HG03095 (cell line): ENCODE measurements at regions not wholly inside any gene's neighbourhood (a gene's known extent, or its start where the extent isn't known, plus 50 kb on each side); places are given as distances from the start of the nearest gene placed in this dataset.

Experiments used
- ATAC-seq: cut with Tn5 transposase; IDR thresholded peaks from one replicate; pipeline ENCODE4 v1.9.1; 2021; ENCODE audit warnings: moderate library complexity; ENCODE audit not compliant: unreplicated experiment

DNA sequence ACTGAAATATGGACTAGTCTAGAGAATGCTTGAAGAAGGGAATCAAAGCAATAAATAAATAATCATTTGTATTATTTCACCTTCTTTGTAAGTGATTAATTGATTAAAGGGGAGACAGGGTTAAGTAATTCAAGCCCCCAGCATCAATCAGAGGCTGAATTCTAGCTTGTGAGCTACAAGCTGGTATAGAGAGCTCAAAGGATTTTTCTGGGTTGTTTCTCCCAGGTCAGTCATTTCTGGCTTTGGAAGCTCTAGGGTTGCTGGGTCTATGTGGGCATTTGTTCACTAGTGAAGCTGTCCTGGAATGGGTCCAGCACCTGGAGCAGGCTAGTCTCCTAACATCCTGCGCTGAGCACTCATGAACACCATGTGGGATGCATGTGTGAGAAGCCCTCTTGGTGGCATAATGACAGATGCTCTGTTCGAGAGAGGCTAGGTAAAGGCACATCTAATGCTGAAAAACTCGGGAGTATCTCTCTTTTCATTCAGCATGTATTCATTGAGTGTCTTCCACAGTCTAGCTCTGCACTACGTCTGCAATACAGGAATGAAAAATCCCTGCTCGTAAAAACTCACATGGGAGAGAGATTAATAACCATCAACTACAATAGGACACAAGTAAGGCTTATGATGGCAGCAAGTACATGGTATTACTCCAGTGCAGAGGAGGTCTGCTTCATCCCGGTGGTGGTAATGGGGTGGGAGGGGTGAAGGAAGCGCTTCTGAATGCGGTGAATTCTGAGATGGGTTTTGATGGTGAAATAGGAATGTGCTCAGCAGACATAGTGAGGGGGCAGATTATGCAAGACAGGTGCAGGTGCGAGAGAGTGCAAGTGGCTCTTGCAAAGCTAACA is 68.0 kb upstream of the NRP1 start:
- ATAC-seq, result no peak

- ATAC-seq, result no peak
Observed at GRCh38 chr10:33401300-33401699, 66.8 kb upstream of the NRP1 start.

DNA sequence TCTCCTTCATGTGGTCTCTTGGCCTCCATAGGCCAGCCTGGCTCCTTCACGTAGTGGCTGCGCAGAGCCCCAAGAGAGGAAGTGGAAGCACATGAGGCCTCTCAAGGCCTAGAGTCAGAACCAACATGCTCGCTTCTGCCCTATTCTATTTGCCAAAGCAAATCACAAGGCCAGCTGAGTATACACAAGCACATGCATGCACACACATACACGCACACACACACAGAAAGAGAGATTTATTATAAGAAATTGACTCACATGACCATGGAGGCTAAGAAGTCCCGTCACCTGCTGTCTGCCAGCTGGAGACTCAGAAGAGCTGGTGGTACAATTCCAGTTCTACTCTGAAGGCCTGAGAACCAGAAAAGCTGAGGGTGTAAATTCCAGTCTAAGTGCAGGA is 64.3 kb upstream of the NRP1 start:
- no peak for ATAC-seq

DNA sequence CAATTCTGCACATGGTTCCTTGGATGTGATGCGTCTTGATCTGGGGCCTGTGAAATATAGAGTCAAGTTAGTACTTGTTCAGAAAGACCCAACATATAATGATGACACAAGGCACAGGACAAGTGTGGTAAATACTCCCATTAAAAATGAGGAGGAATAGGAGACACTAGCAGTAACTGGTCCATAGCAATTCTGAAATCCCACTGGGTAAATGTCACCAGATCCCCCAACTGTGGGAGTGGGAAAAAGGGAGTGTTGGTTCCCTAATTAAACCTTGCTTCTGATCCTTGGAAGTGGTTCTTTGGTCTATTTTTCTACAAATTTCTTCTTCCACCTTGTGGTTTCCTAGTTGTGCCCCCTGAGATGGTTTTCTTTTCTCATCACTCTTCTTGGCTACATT is 62.5 kb upstream of the NRP1 start:
- ATAC-seq, result no peak

DNA sequence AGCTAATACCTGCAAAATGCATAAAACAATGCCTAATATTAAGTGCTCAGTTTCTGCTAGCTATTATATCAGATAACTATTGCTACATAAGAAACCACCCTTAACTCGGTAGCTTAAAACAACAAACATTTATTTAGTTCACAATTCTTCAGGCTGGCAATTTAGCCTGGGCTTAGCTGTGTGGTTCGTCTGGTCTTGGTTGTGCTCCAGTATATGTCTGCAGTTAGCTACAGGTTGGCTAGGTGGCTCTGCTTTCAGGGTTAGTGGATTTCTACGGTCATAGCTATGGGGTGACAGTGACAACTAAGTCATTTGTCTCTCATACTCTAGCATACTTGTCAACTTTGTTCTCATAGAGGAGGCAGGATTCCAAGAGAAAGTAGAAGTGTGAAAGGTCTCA is 61.8 kb upstream of the NRP1 start:
- no peak for ATAC-seq

DNA sequence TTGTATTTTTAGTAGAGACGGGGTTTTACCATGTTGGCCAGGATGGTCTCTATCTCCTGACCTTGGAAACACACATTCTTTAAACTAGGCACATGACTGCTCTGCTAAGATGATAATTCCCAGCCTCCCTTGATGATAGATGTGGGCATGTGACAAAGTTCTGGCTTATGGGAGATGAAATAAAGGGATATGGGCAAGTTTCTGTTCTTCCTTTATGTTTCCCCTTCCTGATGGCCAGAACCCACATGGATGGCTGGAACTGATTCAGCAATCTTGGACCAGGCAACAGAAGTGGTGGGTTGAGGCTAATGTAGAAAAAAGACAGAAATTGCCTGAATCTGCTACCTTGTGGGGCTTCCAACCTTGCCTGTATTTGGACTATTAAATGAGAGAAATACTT is 60.7 kb upstream of the NRP1 start:
- no peak for ATAC-seq

DNA sequence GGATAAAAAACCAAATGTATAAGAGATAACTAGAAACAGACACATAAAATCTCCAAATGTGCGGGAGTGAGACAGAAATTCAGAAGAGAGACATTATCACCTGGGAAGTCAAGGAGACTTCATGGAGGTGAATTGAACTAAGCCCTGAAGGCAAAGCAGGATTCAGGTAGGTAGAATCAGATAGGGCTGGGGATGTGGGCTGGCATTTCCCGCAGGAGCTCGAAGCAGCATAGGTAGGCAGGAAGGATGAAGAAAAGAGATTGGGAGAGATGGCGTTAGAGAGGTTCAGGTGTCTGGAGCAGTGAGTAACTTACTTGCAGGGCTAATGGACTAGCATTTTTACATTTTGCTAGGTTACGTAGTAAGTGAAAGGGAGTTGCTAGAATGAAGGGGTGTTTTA is 58.2 kb upstream of the NRP1 start:
- no peak for ATAC-seq

GRCh38 chr10:33391611-33392465 is 57.4 kb upstream of the NRP1 start:
- no peak for ATAC-seq

- ATAC-seq, result no peak
Observed at GRCh38 chr10:33390046-33390445, 55.6 kb upstream of the NRP1 start.

DNA sequence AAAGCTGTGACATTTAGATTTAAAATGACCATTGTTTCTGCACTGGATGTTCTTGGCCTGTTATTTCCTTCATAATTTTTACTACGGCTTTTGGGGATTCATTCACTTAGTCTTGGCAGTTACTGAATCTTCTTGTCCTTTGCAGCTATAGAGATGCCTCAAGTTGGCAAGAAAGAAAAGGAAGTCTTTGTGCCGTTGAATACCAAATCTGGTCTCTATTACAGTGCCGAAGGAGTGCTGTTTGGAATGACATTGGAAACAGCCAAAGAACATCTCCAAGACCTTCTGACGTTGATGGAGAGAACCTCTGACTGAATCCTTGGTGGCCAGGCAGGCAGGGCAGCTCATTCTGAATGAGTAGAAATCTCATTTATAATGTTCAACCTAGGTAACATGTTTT is 54.3 kb upstream of the NRP1 start:
- ATAC-seq, result no peak

GRCh38 chr10:33388382-33388781 is 53.9 kb upstream of the NRP1 start:
- no peak for ATAC-seq

DNA sequence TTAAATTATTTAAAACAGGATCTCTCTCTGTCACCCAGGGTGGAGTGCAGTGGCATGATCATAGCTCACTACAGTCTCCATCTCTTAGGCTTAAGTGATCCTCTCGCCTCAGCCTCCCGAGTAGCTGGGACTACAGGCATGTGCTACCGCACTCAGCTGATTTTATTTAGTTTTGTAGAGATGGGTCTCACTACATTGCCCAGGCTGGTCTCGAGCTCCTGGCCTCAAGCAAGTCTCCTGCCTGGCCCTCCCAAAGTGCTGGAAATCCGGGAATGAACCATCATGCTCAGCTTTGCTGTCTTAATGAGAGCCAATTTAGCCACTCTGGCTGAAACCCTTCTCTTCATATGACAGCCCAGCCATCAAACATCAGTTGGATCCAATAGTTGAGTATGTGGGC is 53.3 kb upstream of the NRP1 start:
- no peak for ATAC-seq

GRCh38 chr10:33386926-33387325 is 52.5 kb upstream of the NRP1 start:
- ATAC-seq, result no peak

DNA sequence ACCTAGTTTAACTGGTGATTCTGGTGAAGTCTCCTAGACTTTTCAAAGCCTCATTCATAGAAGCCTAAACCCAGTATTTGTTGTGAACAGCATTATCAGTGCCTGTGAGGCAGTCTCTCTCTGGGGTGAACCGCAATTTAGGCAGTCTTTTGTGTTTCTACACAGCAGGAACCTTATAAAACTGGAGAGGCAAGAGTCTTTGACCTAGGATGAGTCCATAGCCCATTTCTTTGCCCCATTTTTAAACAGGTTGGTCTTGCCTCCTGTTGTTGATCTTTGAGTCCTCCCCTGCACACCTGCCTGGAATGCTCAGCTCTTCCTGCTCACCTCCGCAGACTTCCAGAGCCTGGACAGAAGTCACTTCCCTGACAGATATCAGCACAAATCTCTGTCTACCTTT is 51.2 kb upstream of the NRP1 start:
- ATAC-seq, result no peak

- ATAC-seq, result no peak
Observed at GRCh38 chr10:33385015-33385414, 50.5 kb upstream of the NRP1 start.
